ENCODE measurements at regions not wholly inside any gene's neighbourhood (a gene's known extent, or its start where the extent isn't known, plus 50 kb on each side); places are given as distances from the start of the nearest gene placed in this dataset.

DNA sequence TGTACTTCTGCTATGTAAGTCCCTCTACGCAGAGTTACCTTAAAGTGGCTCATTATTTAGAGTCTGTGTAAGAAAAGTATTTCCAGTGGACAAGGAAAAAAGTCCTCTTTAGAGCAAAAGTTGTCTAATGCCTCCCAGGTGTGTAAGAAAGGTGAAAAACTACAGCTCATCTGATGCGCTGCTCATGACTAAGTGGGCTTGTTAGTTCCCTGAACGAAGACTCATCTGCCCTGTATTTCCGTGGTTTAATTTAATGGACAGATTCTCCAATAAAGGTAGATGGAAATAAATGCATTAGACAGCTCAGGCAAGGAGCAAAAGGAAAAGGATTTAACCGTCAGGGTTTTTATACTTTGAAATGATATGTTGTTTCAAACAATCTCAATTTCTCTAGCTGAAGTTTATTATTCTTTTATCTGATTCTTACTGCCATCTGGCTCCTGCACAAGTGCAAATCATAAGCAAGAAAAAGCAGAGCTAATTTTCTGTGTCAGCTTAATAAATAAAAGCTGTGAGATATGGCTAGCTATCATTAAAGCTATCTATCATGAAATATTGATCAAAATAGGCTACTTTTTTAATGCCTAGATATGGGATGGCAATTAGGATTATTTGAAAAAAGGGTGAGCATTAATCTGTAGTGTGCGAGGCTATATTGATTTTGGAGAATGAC lies 73.7 kb upstream of the PCDH9 start:
- Histone ChIP-seq H3K4me1 (ENCODE audit: control insufficient read depth, extremely low read depth, insufficient read depth, low read length) (no peaks in the 10 kb centered on the region), H3K4me2 (ENCODE audit: control insufficient read depth, extremely low read depth, insufficient read depth, low read depth, low read length) (no peak overlapping the region), H3K4me3 (ENCODE audit: control insufficient read depth in 2 of 3, extremely low read depth in 1 of 3, insufficient read depth in 2 of 3, low read depth in 1 of 3, low read length in 3 of 3) (no peak overlapping the region), H3K79me2 (ENCODE audit: control insufficient read depth, insufficient read depth, low read length) (no peaks in the 10 kb centered on the region), H2AFZ (ENCODE audit: control insufficient read depth, low read length) (no peak overlapping the region), H3K27me3 (ENCODE audit: control insufficient read depth, extremely low read depth, insufficient read depth, low read length) (no peaks in the 10 kb centered on the region), H3K9me3 (ENCODE audit: control insufficient read depth, low read depth, low read length) (no peaks in the 10 kb centered on the region), H4K20me1 (ENCODE audit: control insufficient read depth, extremely low read depth, insufficient read depth, low read length) (no peaks in the 10 kb centered on the region), H3K9ac (ENCODE audit: control insufficient read depth, extremely low read depth, insufficient read depth, low read length) (no peak overlapping the region), H3K27ac (ENCODE audit: control insufficient read depth, insufficient read depth, low read length) (no peak overlapping the region), H3K36me3 (ENCODE audit: control insufficient read depth in 2 of 2, extremely low read depth in 1 of 2, insufficient read depth in 2 of 2, low read length in 2 of 2) (no peaks in the 10 kb centered on the region), H3K9me1 (ENCODE audit: control insufficient read depth, extremely low read depth, insufficient read depth, low read length) (no peaks in the 10 kb centered on the region)
- TF ChIP-seq EZH2 (IDR thresholded peaks at IDR 0.05; ENCODE audit: low read length), result no peak
- TF ChIP-seq, protein P1, sequence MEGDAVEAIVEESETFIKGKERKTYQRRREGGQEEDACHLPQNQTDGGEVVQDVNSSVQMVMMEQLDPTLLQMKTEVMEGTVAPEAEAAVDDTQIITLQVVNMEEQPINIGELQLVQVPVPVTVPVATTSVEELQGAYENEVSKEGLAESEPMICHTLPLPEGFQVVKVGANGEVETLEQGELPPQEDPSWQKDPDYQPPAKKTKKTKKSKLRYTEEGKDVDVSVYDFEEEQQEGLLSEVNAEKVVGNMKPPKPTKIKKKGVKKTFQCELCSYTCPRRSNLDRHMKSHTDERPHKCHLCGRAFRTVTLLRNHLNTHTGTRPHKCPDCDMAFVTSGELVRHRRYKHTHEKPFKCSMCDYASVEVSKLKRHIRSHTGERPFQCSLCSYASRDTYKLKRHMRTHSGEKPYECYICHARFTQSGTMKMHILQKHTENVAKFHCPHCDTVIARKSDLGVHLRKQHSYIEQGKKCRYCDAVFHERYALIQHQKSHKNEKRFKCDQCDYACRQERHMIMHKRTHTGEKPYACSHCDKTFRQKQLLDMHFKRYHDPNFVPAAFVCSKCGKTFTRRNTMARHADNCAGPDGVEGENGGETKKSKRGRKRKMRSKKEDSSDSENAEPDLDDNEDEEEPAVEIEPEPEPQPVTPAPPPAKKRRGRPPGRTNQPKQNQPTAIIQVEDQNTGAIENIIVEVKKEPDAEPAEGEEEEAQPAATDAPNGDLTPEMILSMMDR (optimal IDR thresholded peaks at IDR 0.05 in 1 of 3, IDR thresholded peaks at IDR 0.05 in 1 of 3, conservative IDR thresholded peaks at IDR 0.05 in 1 of 3; ENCODE audit: extremely low read depth in 1 of 3, insufficient read depth in 2 of 3, low read length in 3 of 3), result no peak
- dilution Hi-C loops (cut with MboI; ENCODE audit: extremely low pct_ligation_motif_present, low sequenced_read_pairs), result no loop called here
- DNase-seq (ENCODE audit: low read depth, low spot score) (no peak), FAIRE-seq (no peak)

GRCh38 chr13:67299751-67300150 lies 69.6 kb upstream of the PCDH9 start:
- Histone ChIP-seq H3K27me3 (ENCODE audit: control insufficient read depth, extremely low read depth, insufficient read depth, low read length) (no peaks in the 10 kb centered on the region), H3K9me3 (ENCODE audit: control insufficient read depth, low read depth, low read length) (no peaks in the 10 kb centered on the region), H3K36me3 (ENCODE audit: control insufficient read depth in 2 of 2, extremely low read depth in 1 of 2, insufficient read depth in 2 of 2, low read length in 2 of 2) (no peaks in the 10 kb centered on the region), H3K79me2 (ENCODE audit: control insufficient read depth, insufficient read depth, low read length) (no peaks in the 10 kb centered on the region), H3K9me1 (ENCODE audit: control insufficient read depth, extremely low read depth, insufficient read depth, low read length) (no peaks in the 10 kb centered on the region), H4K20me1 (ENCODE audit: control insufficient read depth, extremely low read depth, insufficient read depth, low read length) (no peaks in the 10 kb centered on the region), H3K9ac (ENCODE audit: control insufficient read depth, extremely low read depth, insufficient read depth, low read length) (no peak overlapping the region), H3K27ac (ENCODE audit: control insufficient read depth, insufficient read depth, low read length) (no peak overlapping the region), H3K4me3 (ENCODE audit: control insufficient read depth in 2 of 3, extremely low read depth in 1 of 3, insufficient read depth in 2 of 3, low read depth in 1 of 3, low read length in 3 of 3) (no peak overlapping the region), H3K4me2 (ENCODE audit: control insufficient read depth, extremely low read depth, insufficient read depth, low read depth, low read length) (no peak overlapping the region), H3K4me1 (ENCODE audit: control insufficient read depth, extremely low read depth, insufficient read depth, low read length) (no peaks in the 10 kb centered on the region), H2AFZ (ENCODE audit: control insufficient read depth, low read length) (no peak overlapping the region)
- no peak for DNase-seq (ENCODE audit: low read depth, low spot score)
- dilution Hi-C loops (cut with MboI; ENCODE audit: extremely low pct_ligation_motif_present, low sequenced_read_pairs), result no loop called here
- FAIRE-seq, result no peak
- TF ChIP-seq, protein P1 (optimal IDR thresholded peaks at IDR 0.05 in 1 of 3, IDR thresholded peaks at IDR 0.05 in 1 of 3, conservative IDR thresholded peaks at IDR 0.05 in 1 of 3; ENCODE audit: extremely low read depth in 1 of 3, insufficient read depth in 2 of 3, low read length in 3 of 3), result no peak
- TF ChIP-seq EZH2 (IDR thresholded peaks at IDR 0.05; ENCODE audit: low read length), result no peak

Measured in keratinocyte (primary cell).